ENCODE measurements at regions not wholly inside any gene's neighbourhood (a gene's known extent, or its start where the extent isn't known, plus 50 kb on each side); places are given as distances from the start of the nearest gene placed in this dataset.
"Not testable (repeated sequence)": the region's sequence is repeated elsewhere in the genome, so short reads cannot be mapped to it uniquely, and the experiment has no call there.

DNA sequence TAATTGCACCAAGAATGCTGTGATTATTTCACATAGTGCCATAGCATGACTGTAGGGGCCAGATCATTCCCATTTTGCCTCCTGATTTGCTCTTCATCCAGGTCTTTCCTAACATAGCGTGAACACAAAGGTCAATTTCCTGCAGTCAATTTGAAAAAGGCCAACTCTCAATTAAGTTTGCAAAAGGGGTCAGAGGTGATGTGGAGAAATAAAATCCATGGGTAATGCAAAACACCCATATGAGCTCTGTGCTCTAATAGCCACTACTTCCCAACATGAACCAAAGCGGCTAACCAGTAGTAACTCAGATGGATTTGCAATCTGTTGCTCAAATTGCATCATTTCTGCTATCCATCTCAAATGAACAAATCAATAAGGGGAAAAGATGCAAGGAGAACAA, 275.5 kb upstream of the SOX9 start:
- in situ Hi-C loops (cut with HindIII; ENCODE audit: low sequenced_read_pairs), result no loop called here

- in situ Hi-C loops (cut with HindIII; ENCODE audit: low sequenced_read_pairs), result no loop called here
Observed at GRCh38 chr17:71846561-71847110, 274.2 kb upstream of the SOX9 start.

GRCh38 chr17:71849783-71850768, 270.7 kb upstream of the SOX9 start:
- in situ Hi-C loops (cut with HindIII; ENCODE audit: low sequenced_read_pairs), result no loop called here

- in situ Hi-C loops (cut with HindIII; ENCODE audit: low sequenced_read_pairs), result no loop called here
Observed at GRCh38 chr17:71850812-71851211, 270.0 kb upstream of the SOX9 start.

GRCh38 chr17:71855010-71855409, 265.8 kb upstream of the SOX9 start:
- in situ Hi-C loops (cut with HindIII; ENCODE audit: low sequenced_read_pairs), result no loop called here

DNA sequence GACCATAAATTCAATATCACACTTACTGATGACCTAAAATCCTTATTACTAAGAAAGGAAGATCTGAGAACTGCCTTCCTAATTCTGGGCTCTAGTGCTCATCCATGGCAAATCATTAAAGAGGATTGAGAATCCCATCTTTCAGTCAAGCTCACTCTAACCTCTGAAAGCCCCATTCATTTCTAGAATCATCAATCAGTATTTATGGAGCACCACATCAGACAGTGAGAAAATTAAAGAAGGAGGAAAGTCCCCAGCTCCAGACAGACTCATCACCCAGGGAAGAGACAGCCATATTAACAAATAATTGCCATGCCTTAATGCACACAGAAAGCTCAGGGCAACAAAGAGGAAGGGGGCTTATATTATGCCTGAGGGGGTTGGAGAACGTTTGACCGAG, 256.1 kb upstream of the SOX9 start:
- in situ Hi-C loops (cut with HindIII; ENCODE audit: low sequenced_read_pairs), result no loop called here

DNA sequence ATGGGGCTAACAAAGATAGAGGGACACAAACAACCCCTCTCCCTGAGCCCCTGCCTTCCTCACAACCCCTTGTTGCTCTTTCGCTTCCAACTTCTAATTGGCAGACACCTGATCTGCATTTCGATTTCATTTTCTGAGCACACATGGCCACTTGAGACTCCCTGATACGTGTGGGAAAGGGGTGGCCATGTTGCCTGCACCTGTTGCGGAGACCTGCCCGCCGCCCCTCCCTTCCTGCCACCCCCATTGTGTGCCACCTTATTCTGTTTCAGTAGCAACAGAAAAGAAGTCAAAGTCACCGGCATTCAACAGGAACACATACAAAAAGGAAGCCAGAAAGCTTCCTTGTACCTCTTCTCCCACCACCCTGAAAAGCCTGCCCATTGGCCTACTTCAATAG, 254.7 kb upstream of the SOX9 start:
- in situ Hi-C loops (cut with HindIII; ENCODE audit: low sequenced_read_pairs), result no loop called here

- in situ Hi-C loops (cut with HindIII; ENCODE audit: low sequenced_read_pairs), result no loop called here
Observed at GRCh38 chr17:71869293-71869692, 251.5 kb upstream of the SOX9 start.

GRCh38 chr17:71869841-71870545, 250.8 kb upstream of the SOX9 start:
- in situ Hi-C loops (cut with HindIII; ENCODE audit: low sequenced_read_pairs), result no loop called here

DNA sequence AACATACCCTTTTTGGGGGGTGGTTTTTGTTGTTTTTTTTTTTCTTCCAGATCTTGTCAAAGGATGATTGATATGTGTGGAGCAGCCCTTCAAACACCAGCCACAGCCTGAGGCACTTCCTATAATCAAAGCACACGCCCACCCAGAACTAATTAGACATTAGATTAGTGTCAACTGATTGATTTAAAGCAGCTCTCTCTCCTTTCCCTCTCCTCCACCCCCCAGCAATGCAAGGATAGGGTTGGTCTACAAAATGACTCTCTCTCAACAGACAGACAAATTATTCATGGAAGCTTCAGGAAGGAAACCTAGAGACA, 250.3 kb upstream of the SOX9 start:
- in situ Hi-C loops (cut with HindIII; ENCODE audit: low sequenced_read_pairs), result no loop called here

DNA sequence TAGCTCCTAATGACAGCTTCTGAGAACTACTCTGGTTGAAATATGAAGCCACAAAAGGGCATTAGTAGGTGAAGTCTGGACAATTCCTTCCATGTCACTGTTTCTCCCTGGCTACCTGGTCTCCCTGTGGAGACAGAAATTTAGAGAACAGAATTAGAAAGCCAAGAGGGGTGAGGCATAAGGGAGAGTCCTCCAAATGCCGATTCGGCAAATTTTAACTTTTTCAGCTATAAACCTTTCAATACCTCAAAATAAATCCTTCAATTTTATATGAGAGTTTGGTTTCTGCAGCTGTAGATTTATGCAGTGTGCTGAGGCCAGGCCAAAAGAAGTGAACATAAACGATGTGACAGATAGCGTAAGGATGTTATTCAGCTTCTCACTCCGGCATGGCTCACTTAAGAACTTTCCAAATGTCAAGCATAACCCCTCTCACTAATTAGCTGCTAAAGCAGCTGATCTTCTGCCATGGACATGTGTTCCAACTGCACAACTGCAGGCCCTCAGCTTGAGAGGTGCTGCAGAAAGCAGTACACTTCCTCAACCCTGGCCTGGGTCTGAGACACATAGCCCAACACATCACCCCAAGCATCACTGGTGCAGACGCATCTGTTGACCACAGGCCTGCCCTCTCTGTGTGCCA, 247.9 kb upstream of the SOX9 start:
- in situ Hi-C loops (cut with HindIII; ENCODE audit: low sequenced_read_pairs), result no loop called here

DNA sequence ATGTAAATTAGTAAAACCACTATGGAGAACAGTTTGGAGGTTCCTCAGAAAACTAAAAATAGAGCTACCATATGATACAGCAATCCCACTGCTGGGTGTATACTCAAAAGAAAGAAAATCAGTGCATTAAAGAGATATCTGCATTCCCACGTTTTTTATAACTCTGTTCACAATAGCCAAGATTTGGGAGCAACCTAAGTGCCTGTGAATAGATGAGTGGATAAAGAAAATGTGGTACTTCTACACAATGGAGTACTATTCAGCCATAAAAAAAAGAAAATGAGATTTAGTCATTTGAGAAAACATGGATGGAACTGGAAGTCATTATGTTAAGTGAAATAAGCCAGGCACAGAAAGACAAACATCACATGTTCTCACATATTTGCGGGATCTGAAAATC, 246.0 kb upstream of the SOX9 start:
- in situ Hi-C loops (cut with HindIII; ENCODE audit: low sequenced_read_pairs), result not testable (repeated sequence)

GRCh38 chr17:71878271-71878670, 242.5 kb upstream of the SOX9 start:
- in situ Hi-C loops (cut with HindIII; ENCODE audit: low sequenced_read_pairs), result no loop called here

DNA sequence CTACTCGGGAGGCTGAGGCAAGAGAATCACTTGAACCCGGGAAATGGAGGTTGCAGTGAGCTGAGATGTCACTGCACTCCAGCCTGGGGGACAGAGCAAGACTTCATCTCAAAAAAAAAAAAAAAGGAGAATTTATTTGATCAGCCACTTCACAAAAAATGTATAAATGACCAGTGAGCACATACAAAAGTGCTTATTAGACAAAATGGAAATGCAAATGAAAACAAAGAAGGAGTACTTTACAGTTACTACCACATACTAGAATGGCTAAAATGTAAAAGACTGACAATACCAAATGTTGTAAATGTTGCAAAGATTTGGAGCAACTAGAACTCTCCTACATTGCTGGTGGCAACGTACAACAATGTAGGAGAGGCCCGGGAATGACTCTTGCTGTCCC, 241.8 kb upstream of the SOX9 start:
- in situ Hi-C loops (cut with HindIII; ENCODE audit: low sequenced_read_pairs), result no loop called here

- in situ Hi-C loops (cut with HindIII; ENCODE audit: low sequenced_read_pairs), result no loop called here
Observed at GRCh38 chr17:71881041-71881440, 239.8 kb upstream of the SOX9 start.

DNA sequence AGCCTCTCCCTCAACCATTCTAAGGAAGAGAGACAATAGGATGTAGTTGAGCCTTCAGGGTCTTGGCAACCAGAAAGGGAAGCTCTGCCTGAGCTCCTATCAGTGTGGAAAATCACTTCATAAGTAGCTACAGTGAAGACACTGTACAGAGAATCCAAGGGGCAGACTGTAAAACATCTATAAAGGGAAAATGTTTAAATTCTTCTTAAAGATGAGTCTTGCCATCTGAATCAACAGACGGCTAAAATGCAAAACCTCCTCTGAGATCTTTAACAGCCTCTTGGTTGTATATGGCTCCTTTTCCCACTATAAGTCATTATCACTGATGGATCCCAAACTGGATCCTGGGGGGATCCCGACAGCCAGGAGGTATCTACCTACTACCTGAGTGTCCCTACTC, 239.2 kb upstream of the SOX9 start:
- in situ Hi-C loops (cut with HindIII; ENCODE audit: low sequenced_read_pairs), result no loop called here

DNA sequence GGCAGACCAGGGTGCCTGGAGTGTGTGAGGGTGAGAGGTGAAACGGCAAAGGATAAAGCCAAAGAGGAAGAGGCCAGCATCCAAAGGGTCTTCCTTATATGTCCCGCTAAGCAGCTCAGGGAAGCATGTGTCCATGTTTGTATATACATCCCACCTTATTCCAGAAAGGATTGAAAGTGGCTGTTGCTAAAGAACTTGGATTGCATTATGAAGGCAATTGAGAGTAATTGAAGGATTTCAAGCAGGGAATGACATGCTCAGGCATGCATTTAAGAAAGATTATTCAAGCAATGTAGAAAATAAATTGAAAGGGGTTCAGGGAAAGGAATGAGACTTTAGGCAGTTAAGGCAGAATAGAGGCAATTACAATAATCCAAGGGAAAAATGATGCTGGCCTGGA, 237.6 kb upstream of the SOX9 start:
- in situ Hi-C loops (cut with HindIII; ENCODE audit: low sequenced_read_pairs), result no loop called here

DNA sequence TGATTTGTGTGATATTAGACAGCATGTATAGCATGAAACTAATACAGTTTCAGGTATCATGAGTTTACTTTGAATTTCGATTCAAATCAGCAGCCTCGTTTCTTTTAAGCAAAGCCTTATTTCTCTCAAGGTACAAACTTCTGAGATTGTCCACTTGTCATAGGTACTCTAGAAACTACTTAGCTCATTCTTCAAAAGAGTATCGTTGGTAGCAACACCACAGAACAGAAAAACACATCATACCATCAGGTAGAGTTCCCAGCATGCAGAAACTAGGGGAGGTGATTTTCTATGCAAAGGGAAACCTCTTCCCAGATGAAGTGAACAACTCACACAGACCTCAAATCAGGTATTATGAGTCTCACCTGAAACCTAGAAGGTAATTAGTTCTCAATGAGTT, 237.0 kb upstream of the SOX9 start:
- in situ Hi-C loops (cut with HindIII; ENCODE audit: low sequenced_read_pairs), result no loop called here

DNA sequence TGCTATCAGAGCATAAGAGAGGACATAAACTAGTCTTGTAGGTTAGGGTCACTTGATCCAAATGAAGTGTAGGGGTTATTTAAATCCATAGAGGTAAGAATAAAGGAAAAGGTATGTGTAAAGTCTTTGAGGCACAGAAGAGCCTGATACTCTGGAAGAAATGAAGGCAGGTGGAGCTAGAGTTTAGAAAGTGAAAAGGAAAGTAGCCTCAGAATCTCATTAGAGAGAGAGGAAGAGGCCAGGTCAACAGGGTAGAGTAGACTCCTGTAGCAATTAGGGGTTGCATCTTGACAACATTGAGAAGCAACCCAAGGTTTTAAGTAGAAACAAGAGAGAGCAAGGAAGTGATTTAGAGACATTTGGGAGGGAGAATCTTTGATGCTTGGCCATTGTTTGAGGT, 235.2 kb upstream of the SOX9 start:
- in situ Hi-C loops (cut with HindIII; ENCODE audit: low sequenced_read_pairs), result no loop called here

GRCh38 chr17:71899317-71899716, 221.5 kb upstream of the SOX9 start:
- in situ Hi-C loops (cut with HindIII; ENCODE audit: low sequenced_read_pairs), result no loop called here

DNA sequence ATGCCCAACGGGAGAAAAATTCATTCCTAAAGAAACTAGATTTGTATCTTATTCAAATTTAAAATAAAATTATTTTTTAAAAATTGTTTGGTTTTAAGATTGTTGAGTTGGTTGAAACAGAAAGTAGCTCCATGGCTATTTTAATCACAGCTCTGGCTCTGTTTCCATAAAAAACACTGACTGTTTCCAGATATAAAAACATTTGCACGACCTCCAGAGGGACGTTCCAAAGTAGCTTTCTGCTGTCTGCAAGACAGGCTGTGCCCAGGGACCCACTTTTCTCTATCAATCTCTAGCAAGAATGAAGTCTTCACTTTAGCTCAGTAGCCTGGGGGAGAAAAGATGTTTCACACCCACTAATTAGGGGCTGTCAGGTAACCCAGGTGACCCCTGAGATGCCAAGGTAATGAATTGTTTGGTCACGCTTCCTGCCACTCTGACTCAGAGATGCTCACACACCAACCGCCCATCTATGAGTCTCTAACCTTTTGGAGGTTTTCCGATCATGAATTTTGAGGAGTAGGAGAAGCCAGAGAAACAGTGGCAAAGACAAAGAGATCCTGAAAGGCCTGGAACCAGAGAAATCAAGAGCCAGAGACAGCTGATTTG, 220.1 kb upstream of the SOX9 start:
- in situ Hi-C loops (cut with HindIII; ENCODE audit: low sequenced_read_pairs), result no loop called here

Data from endothelial cell of hepatic sinusoid (primary cell).